ENCODE measurements at regions not wholly inside any gene's neighbourhood (a gene's known extent, or its start where the extent isn't known, plus 50 kb on each side); places are given as distances from the start of the nearest gene placed in this dataset.
A peak's percentile ranks its signal among the peaks of the same experiment; 100 is the strongest.

DNA sequence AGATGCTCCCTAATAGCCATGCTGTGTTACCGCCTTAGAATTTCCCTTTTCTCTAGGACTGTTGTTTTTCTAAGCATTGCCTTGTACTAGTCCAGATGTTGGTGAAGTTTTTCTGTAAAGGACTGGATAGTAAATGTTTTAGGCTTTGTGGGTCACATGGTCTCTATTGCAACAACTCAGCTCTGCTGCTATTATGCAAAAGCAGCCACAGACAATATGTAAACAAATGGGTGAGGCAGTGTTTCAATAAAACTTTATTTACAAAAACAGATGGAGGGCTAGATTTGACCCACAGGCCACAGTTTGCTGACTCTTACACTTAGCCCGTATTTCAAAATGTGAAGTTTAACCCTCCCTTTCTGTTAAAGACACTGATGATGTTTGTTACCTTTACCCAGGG, 207.6 kb upstream of the MYLIP start:
- in situ Hi-C loops (cut with MboI) (no loop called here), intact Hi-C loops (cut with micrococcal nuclease; ENCODE audit: unreplicated experiment) (no loop called here)
- H3K27ac ChIP-seq (ENCODE audit: control insufficient read depth, insufficient read depth) = no peak overlapping the region
- ChIA-PET CTCF (no interaction called here), RAD21 (ENCODE audit: unreplicated experiment) (no interaction called here), POLR2A (no interaction called here), SMC1A (ENCODE audit: uncharacterized antibody, unreplicated experiment) (interaction anchor here (1.3 to 1.7 kb wide), 2 partner anchors 16 to 35 kb away, joined by 3 to 4 read pairs; no protein-coding TSS in a partner anchor)
- H3K9me3 ChIP-seq (replicated peaks; ENCODE audit: control insufficient read depth, insufficient read depth, low read length) = no peaks in the 10 kb centered on the region
- no peaks in the 10 kb centered on the region for H4K20me1 ChIP-seq (ENCODE audit: control insufficient read depth, insufficient read depth)
- no peak overlapping the region for H2AFZ ChIP-seq (ENCODE audit: control insufficient read depth, low read depth, low read length)
- no peak overlapping the region for H3K4me3 ChIP-seq
- no peak for ATAC-seq
- no peak for DNase-seq (ENCODE audit: low read depth, low spot score)
- H3K36me3 ChIP-seq (ENCODE audit: control insufficient read depth in 2 of 2, insufficient read depth in 2 of 2, low read length in 1 of 2) = no peaks in the 10 kb centered on the region
- TF ChIP-seq HDAC2 (IDR thresholded peaks at IDR 0.05) (no peak), PAX8 (IDR thresholded peaks at IDR 0.05) (no peak), IKZF2 (IDR thresholded peaks at IDR 0.05) (no peak), POLR2A (IDR thresholded peaks at IDR 0.05; ENCODE audit: low read depth, low read length) (no peak)
- TF ChIP-seq, protein P1, sequence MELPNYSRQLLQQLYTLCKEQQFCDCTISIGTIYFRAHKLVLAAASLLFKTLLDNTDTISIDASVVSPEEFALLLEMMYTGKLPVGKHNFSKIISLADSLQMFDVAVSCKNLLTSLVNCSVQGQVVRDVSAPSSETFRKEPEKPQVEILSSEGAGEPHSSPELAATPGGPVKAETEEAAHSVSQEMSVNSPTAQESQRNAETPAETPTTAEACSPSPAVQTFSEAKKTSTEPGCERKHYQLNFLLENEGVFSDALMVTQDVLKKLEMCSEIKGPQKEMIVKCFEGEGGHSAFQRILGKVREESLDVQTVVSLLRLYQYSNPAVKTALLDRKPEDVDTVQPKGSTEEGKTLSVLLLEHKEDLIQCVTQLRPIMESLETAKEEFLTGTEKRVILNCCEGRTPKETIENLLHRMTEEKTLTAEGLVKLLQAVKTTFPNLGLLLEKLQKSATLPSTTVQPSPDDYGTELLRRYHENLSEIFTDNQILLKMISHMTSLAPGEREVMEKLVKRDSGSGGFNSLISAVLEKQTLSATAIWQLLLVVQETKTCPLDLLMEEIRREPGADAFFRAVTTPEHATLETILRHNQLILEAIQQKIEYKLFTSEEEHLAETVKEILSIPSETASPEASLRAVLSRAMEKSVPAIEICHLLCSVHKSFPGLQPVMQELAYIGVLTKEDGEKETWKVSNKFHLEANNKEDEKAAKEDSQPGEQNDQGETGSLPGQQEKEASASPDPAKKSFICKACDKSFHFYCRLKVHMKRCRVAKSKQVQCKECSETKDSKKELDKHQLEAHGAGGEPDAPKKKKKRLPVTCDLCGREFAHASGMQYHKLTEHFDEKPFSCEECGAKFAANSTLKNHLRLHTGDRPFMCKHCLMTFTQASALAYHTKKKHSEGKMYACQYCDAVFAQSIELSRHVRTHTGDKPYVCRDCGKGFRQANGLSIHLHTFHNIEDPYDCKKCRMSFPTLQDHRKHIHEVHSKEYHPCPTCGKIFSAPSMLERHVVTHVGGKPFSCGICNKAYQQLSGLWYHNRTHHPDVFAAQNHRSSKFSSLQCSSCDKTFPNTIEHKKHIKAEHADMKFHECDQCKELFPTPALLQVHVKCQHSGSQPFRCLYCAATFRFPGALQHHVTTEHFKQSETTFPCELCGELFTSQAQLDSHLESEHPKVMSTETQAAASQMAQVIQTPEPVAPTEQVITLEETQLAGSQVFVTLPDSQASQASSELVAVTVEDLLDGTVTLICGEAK (IDR thresholded peaks at IDR 0.05; ENCODE audit: borderline replicate concordance) = peak; percentile 86
- FAIRE-seq = no peak
- no peak overlapping the region for H3K4me2 ChIP-seq (ENCODE audit: control insufficient read depth, insufficient read depth)
- no peaks in the 10 kb centered on the region for H3K27me3 ChIP-seq (replicated peaks in 1 of 2; ENCODE audit: control insufficient read depth in 2 of 2, insufficient read depth in 2 of 2, low read length in 1 of 2)
- BruUV-seq (replicated peaks) = no TSS peak
- H3K4me1 ChIP-seq (ENCODE audit: control insufficient read depth, insufficient read depth, low read length) = no peaks in the 10 kb centered on the region
- H3K79me2 ChIP-seq (ENCODE audit: control insufficient read depth, insufficient read depth, low read length) = no peaks in the 10 kb centered on the region
- WGBS (ENCODE audit: insufficient coverage, insufficient replicate concordance, low lambda C conversion rate, missing lambda C conversion rate) = 60% methylated on average over 2 of the region's 2 CpGs
- no peak overlapping the region for H3K9ac ChIP-seq (ENCODE audit: control insufficient read depth, insufficient read depth, low read length)

All from GM12878 (cell line).